ENCODE measurements at regions not wholly inside any gene's neighbourhood (a gene's known extent, or its start where the extent isn't known, plus 50 kb on each side); places are given as distances from the start of the nearest gene placed in this dataset.

- Histone ChIP-seq H4K5ac (ENCODE audit: low read length) (no peak overlapping the region), H2AK5ac (ENCODE audit: low read length) (no peak overlapping the region), H3K23ac (ENCODE audit: low read length) (no peak overlapping the region), H4K8ac (ENCODE audit: low read depth, low read length) (no peak overlapping the region), H3K4me1 (ENCODE audit: control insufficient read depth, low read depth, low read length) (peaks cover 3% of the 10 kb centered on the region), H2BK5ac (ENCODE audit: low read length) (no peak overlapping the region), H2BK120ac (ENCODE audit: low read depth, low read length) (no peak overlapping the region), H3K9ac (ENCODE audit: low read length) (no peak overlapping the region), H3K79me1 (ENCODE audit: low read length) (no peaks in the 10 kb centered on the region), H3K27me3 (ENCODE audit: insufficient read depth, low read length, poor library complexity) (no peaks in the 10 kb centered on the region), H3K4me2 (ENCODE audit: low read length) (no peak overlapping the region), H3K4ac (ENCODE audit: low read depth, low read length) (no peak overlapping the region), H3K4me3 (ENCODE audit: low read length) (no peak overlapping the region), H3K79me2 (ENCODE audit: control insufficient read depth, insufficient read depth, low read length) (no peaks in the 10 kb centered on the region), H2BK15ac (replicated peaks; ENCODE audit: low read depth) (no peak overlapping the region), H3K56ac (ENCODE audit: low read length) (no peak overlapping the region), H3K36me3 (ENCODE audit: control insufficient read depth, insufficient read depth, low read length) (no peaks in the 10 kb centered on the region), H3K18ac (ENCODE audit: low read length) (no peak overlapping the region), H3K27ac (ENCODE audit: low read depth, low read length) (no peak overlapping the region)
- no CpG with 5 or more reads among the region's 1 CpG for WGBS (ENCODE audit: extremely low coverage, insufficient coverage, low lambda C conversion rate)
- DNase-seq: peak; percentile 26
Observed at GRCh38 chr4:71648923-71649322, 135.0 kb downstream of the GC start.

- H2BK5ac ChIP-seq (ENCODE audit: low read length): no peak overlapping the region
- H4K8ac ChIP-seq (ENCODE audit: low read depth, low read length): no peak overlapping the region
- no peak overlapping the region for H2BK120ac ChIP-seq (ENCODE audit: low read depth, low read length)
- no peak for DNase-seq
- peaks cover 3% of the 10 kb centered on the region for H3K4me1 ChIP-seq (ENCODE audit: control insufficient read depth, low read depth, low read length)
- WGBS (ENCODE audit: extremely low coverage, insufficient coverage, low lambda C conversion rate): no CpG with 5 or more reads among the region's 5 CpGs
- H2AK5ac ChIP-seq (ENCODE audit: low read length): peak overlapping the region; percentile 46
- H3K9ac ChIP-seq (ENCODE audit: low read length): no peak overlapping the region
- H3K79me2 ChIP-seq (ENCODE audit: control insufficient read depth, insufficient read depth, low read length): no peaks in the 10 kb centered on the region
- no peak overlapping the region for H3K4me3 ChIP-seq (ENCODE audit: low read length)
- H4K5ac ChIP-seq (ENCODE audit: low read length): no peak overlapping the region
- no peak overlapping the region for H2BK15ac ChIP-seq (replicated peaks; ENCODE audit: low read depth)
- H3K18ac ChIP-seq (ENCODE audit: low read length): no peak overlapping the region
- no peak overlapping the region for H3K4ac ChIP-seq (ENCODE audit: low read depth, low read length)
- no peaks in the 10 kb centered on the region for H3K27me3 ChIP-seq (ENCODE audit: insufficient read depth, low read length, poor library complexity)
- H3K27ac ChIP-seq (ENCODE audit: low read depth, low read length): no peak overlapping the region
- H3K56ac ChIP-seq (ENCODE audit: low read length): no peak overlapping the region
- no peaks in the 10 kb centered on the region for H3K36me3 ChIP-seq (ENCODE audit: control insufficient read depth, insufficient read depth, low read length)
- no peaks in the 10 kb centered on the region for H3K79me1 ChIP-seq (ENCODE audit: low read length)
- H3K23ac ChIP-seq (ENCODE audit: low read length): no peak overlapping the region
- H3K4me2 ChIP-seq (ENCODE audit: low read length): no peak overlapping the region
Observed at GRCh38 chr4:71648448-71648847, 135.4 kb downstream of the GC start.

- Histone ChIP-seq H3K56ac (ENCODE audit: low read length) (peak overlapping the region; percentile 44), H2AK5ac (ENCODE audit: low read length) (no peak overlapping the region), H3K4ac (ENCODE audit: low read depth, low read length) (no peak overlapping the region), H3K27me3 (ENCODE audit: insufficient read depth, low read length, poor library complexity) (no peaks in the 10 kb centered on the region), H3K79me1 (ENCODE audit: low read length) (no peaks in the 10 kb centered on the region), H3K36me3 (ENCODE audit: control insufficient read depth, insufficient read depth, low read length) (no peaks in the 10 kb centered on the region), H2BK120ac (ENCODE audit: low read depth, low read length) (peak overlapping the region; percentile 47), H3K23ac (ENCODE audit: low read length) (no peak overlapping the region), H3K4me2 (ENCODE audit: low read length) (no peak overlapping the region), H3K27ac (ENCODE audit: low read depth, low read length) (peak overlapping the region; percentile 26), H3K9ac (ENCODE audit: low read length) (no peak overlapping the region), H3K18ac (ENCODE audit: low read length) (peak overlapping the region; percentile 96), H3K79me2 (ENCODE audit: control insufficient read depth, insufficient read depth, low read length) (no peaks in the 10 kb centered on the region), H3K4me1 (ENCODE audit: control insufficient read depth, low read depth, low read length) (no peaks in the 10 kb centered on the region), H3K4me3 (ENCODE audit: low read length) (no peak overlapping the region), H4K5ac (ENCODE audit: low read length) (no peak overlapping the region), H4K8ac (ENCODE audit: low read depth, low read length) (no peak overlapping the region), H2BK15ac (replicated peaks; ENCODE audit: low read depth) (no peak overlapping the region), H2BK5ac (ENCODE audit: low read length) (peak overlapping the region; percentile 48)
- DNase-seq: peak; percentile 67
- WGBS (ENCODE audit: extremely low coverage, insufficient coverage, low lambda C conversion rate): no CpG with 5 or more reads among the region's 2 CpGs
Observed at GRCh38 chr4:71639380-71639779, 144.5 kb downstream of the GC start.

- Histone ChIP-seq H2BK5ac (ENCODE audit: low read length) (no peak overlapping the region), H3K4me3 (ENCODE audit: low read length) (no peak overlapping the region), H3K79me1 (ENCODE audit: low read length) (no peaks in the 10 kb centered on the region), H3K4me2 (ENCODE audit: low read length) (no peak overlapping the region), H3K18ac (ENCODE audit: low read length) (no peak overlapping the region), H3K27me3 (ENCODE audit: insufficient read depth, low read length, poor library complexity) (no peaks in the 10 kb centered on the region), H4K8ac (ENCODE audit: low read depth, low read length) (no peak overlapping the region), H3K9ac (ENCODE audit: low read length) (no peak overlapping the region), H3K23ac (ENCODE audit: low read length) (no peak overlapping the region), H4K5ac (ENCODE audit: low read length) (no peak overlapping the region), H3K4me1 (ENCODE audit: control insufficient read depth, low read depth, low read length) (no peaks in the 10 kb centered on the region), H2BK120ac (ENCODE audit: low read depth, low read length) (no peak overlapping the region), H3K4ac (ENCODE audit: low read depth, low read length) (no peak overlapping the region), H3K27ac (ENCODE audit: low read depth, low read length) (no peak overlapping the region), H3K36me3 (ENCODE audit: control insufficient read depth, insufficient read depth, low read length) (no peaks in the 10 kb centered on the region), H2AK5ac (ENCODE audit: low read length) (no peak overlapping the region), H3K56ac (ENCODE audit: low read length) (no peak overlapping the region), H3K79me2 (ENCODE audit: control insufficient read depth, insufficient read depth, low read length) (no peaks in the 10 kb centered on the region), H2BK15ac (replicated peaks; ENCODE audit: low read depth) (no peak overlapping the region)
- no CpG with 5 or more reads among the region's 1 CpG for WGBS (ENCODE audit: extremely low coverage, insufficient coverage, low lambda C conversion rate)
- DNase-seq: no peak
Observed at GRCh38 chr4:71635139-71635748, 148.6 kb downstream of the GC start.

GRCh38 chr4:71634364-71634763, 149.5 kb downstream of the GC start:
- no peak overlapping the region for H2AK5ac ChIP-seq (ENCODE audit: low read length)
- H3K9ac ChIP-seq (ENCODE audit: low read length): no peak overlapping the region
- peak overlapping the region; percentile 39 for H3K18ac ChIP-seq (ENCODE audit: low read length)
- H4K8ac ChIP-seq (ENCODE audit: low read depth, low read length): no peak overlapping the region
- H3K23ac ChIP-seq (ENCODE audit: low read length): no peak overlapping the region
- no peak overlapping the region for H3K56ac ChIP-seq (ENCODE audit: low read length)
- no peak for DNase-seq
- no peaks in the 10 kb centered on the region for H3K36me3 ChIP-seq (ENCODE audit: control insufficient read depth, insufficient read depth, low read length)
- no peak overlapping the region for H4K5ac ChIP-seq (ENCODE audit: low read length)
- no peak overlapping the region for H3K4me2 ChIP-seq (ENCODE audit: low read length)
- no peak overlapping the region for H3K4ac ChIP-seq (ENCODE audit: low read depth, low read length)
- no peak overlapping the region for H2BK15ac ChIP-seq (replicated peaks; ENCODE audit: low read depth)
- no peak overlapping the region for H3K27ac ChIP-seq (ENCODE audit: low read depth, low read length)
- no CpG with 5 or more reads among the region's 9 CpGs for WGBS (ENCODE audit: extremely low coverage, insufficient coverage, low lambda C conversion rate)
- H3K4me1 ChIP-seq (ENCODE audit: control insufficient read depth, low read depth, low read length): no peaks in the 10 kb centered on the region
- H2BK120ac ChIP-seq (ENCODE audit: low read depth, low read length): no peak overlapping the region
- no peaks in the 10 kb centered on the region for H3K79me1 ChIP-seq (ENCODE audit: low read length)
- no peaks in the 10 kb centered on the region for H3K27me3 ChIP-seq (ENCODE audit: insufficient read depth, low read length, poor library complexity)
- no peak overlapping the region for H2BK5ac ChIP-seq (ENCODE audit: low read length)
- no peaks in the 10 kb centered on the region for H3K79me2 ChIP-seq (ENCODE audit: control insufficient read depth, insufficient read depth, low read length)
- no peak overlapping the region for H3K4me3 ChIP-seq (ENCODE audit: low read length)

GRCh38 chr4:71630803-71631202, 153.1 kb downstream of the GC start:
- Histone ChIP-seq H3K56ac (ENCODE audit: low read length) (no peak overlapping the region), H3K4ac (ENCODE audit: low read depth, low read length) (no peak overlapping the region), H3K27ac (ENCODE audit: low read depth, low read length) (no peak overlapping the region), H3K4me2 (ENCODE audit: low read length) (no peak overlapping the region), H3K18ac (ENCODE audit: low read length) (no peak overlapping the region), H3K9ac (ENCODE audit: low read length) (no peak overlapping the region), H3K23ac (ENCODE audit: low read length) (no peak overlapping the region), H2BK5ac (ENCODE audit: low read length) (no peak overlapping the region), H4K8ac (ENCODE audit: low read depth, low read length) (no peak overlapping the region), H2AK5ac (ENCODE audit: low read length) (no peak overlapping the region), H2BK15ac (replicated peaks; ENCODE audit: low read depth) (no peak overlapping the region), H3K4me1 (ENCODE audit: control insufficient read depth, low read depth, low read length) (no peaks in the 10 kb centered on the region), H3K36me3 (ENCODE audit: control insufficient read depth, insufficient read depth, low read length) (no peaks in the 10 kb centered on the region), H2BK120ac (ENCODE audit: low read depth, low read length) (no peak overlapping the region), H3K79me1 (ENCODE audit: low read length) (no peaks in the 10 kb centered on the region), H3K27me3 (ENCODE audit: insufficient read depth, low read length, poor library complexity) (no peaks in the 10 kb centered on the region), H4K5ac (ENCODE audit: low read length) (no peak overlapping the region), H3K4me3 (ENCODE audit: low read length) (no peak overlapping the region), H3K79me2 (ENCODE audit: control insufficient read depth, insufficient read depth, low read length) (no peaks in the 10 kb centered on the region)
- no peak for DNase-seq
- WGBS (ENCODE audit: extremely low coverage, insufficient coverage, low lambda C conversion rate): no CpG with 5 or more reads among the region's 3 CpGs
